ENCODE measurements at regions not wholly inside any gene's neighbourhood (a gene's known extent, or its start where the extent isn't known, plus 50 kb on each side); places are given as distances from the start of the nearest gene placed in this dataset.

DNA sequence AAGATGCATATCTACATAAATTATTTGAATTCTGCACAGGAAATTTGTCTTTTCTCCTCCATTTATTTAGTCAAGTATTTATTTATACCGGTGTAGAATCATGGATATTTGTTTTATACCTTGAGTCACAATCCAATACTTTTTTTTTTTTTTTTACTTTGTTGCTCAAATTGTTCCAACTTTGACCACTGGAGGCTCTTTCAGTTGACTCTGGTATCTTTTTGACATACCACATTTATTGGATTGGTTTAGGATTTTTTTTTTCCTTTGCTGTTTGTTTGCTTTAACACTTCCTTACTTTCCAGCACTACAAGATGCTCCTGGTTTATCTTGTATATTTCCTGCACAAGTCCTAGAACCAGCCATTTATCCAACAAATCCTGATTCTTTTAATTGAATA lies 543.1 kb upstream of the RIOK2 start:
- TF ChIP-seq, protein P1, sequence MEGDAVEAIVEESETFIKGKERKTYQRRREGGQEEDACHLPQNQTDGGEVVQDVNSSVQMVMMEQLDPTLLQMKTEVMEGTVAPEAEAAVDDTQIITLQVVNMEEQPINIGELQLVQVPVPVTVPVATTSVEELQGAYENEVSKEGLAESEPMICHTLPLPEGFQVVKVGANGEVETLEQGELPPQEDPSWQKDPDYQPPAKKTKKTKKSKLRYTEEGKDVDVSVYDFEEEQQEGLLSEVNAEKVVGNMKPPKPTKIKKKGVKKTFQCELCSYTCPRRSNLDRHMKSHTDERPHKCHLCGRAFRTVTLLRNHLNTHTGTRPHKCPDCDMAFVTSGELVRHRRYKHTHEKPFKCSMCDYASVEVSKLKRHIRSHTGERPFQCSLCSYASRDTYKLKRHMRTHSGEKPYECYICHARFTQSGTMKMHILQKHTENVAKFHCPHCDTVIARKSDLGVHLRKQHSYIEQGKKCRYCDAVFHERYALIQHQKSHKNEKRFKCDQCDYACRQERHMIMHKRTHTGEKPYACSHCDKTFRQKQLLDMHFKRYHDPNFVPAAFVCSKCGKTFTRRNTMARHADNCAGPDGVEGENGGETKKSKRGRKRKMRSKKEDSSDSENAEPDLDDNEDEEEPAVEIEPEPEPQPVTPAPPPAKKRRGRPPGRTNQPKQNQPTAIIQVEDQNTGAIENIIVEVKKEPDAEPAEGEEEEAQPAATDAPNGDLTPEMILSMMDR (IDR thresholded peaks at IDR 0.05; ENCODE audit: control extremely low read depth, extremely low read depth, low read depth, missing control alignments), result no peak
- POLR2A ChIA-PET, result no interaction called here
- CTCF ChIA-PET, result no interaction called here
- no peak for DNase-seq (ENCODE audit: extremely low spot score)

DNA sequence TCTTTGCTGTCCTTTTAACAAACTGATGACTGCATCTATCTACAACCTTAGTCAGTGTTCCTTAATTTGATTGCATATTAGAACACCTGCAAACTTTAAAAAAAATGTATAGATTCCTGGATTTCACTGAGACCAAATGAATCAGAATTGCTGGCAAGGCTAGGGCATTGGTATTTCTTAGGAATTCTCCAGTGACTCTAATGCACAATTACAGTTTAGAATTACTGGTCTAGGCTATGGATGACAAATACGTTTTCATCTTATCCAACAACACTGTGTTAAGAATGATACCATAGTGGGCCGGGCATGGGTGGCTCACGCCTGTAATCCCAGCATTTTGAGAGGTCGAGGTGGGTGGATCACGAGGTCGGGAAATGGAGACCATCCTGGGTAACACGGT lies 545.9 kb upstream of the RIOK2 start:
- DNase-seq (ENCODE audit: extremely low spot score), result no peak
- TF ChIP-seq, protein P1 (IDR thresholded peaks at IDR 0.05; ENCODE audit: control extremely low read depth, extremely low read depth, low read depth, missing control alignments), result no peak
- CTCF ChIA-PET, result no interaction called here
- POLR2A ChIA-PET, result no interaction called here

DNA sequence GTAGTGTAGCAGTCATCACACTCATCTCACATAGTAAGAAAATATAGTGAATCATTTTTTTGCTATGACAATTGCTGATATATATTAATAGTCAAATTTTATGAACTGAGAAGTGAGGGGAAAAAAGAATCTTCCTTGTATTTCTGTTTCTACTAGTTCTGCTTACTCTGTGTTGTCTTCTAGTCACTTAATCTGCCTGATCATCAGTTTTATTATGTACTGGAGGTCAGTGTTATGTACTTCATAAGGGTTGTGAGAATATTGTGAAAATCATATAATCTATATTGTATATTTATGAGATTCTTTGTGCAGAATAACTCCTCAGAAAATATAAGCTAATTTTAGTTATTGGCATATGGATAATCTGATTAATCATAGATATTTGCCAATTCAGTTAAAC lies 546.9 kb upstream of the RIOK2 start:
- CTCF ChIA-PET, result no interaction called here
- no peak for DNase-seq (ENCODE audit: extremely low spot score)
- TF ChIP-seq, protein P1 (IDR thresholded peaks at IDR 0.05; ENCODE audit: control extremely low read depth, extremely low read depth, low read depth, missing control alignments), result no peak
- POLR2A ChIA-PET, result no interaction called here

DNA sequence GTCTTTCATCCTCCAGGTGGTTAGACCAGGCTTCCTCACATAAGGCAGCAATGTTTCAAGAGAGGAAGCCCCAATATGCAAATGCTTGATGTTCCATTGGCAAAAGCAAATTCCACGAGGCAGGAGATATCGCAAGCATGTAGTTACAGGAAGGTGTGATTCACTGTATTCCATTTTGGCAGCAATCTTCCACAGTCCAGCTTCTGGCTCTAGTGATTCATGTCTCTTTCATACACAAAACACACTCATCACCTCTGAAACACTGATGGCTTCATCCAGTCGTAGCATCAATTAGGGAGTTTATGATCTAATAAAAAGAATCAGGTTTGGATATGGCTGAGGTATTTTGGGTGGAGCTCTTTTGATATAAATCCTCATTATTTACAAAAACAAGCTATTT lies 552.2 kb upstream of the RIOK2 start:
- CTCF ChIA-PET, result interaction anchor here (1.8 kb wide), 1 partner anchor 11 kb away, joined by 4 read pairs; no protein-coding TSS in a partner anchor
- TF ChIP-seq, protein P1 (IDR thresholded peaks at IDR 0.05; ENCODE audit: control extremely low read depth, extremely low read depth, low read depth, missing control alignments), result no peak
- no peak for DNase-seq (ENCODE audit: extremely low spot score)
- POLR2A ChIA-PET, result no interaction called here

DNA sequence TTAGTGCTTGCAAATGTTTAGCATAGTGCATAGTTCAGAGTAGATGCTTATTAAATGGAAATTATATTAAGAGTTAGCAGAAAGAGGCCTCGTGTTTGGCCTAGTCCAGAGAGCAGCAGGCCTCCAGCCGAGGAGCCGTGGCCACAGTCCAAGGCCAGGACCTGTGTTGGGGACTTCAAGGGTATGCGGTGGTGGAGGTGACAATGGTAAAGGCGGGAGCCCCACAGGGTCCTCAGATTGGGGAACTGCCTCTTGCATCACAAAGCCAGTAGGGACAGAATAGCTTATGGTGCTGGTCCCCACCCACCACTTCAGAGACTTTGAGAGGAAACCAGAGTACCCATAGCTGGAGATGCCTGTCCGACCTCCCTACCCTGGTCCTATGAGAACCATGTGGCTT lies 554.6 kb upstream of the RIOK2 start:
- no peak for DNase-seq (ENCODE audit: extremely low spot score)
- POLR2A ChIA-PET, result no interaction called here
- CTCF ChIA-PET, result no interaction called here
- TF ChIP-seq, protein P1 (IDR thresholded peaks at IDR 0.05; ENCODE audit: control extremely low read depth, extremely low read depth, low read depth, missing control alignments), result no peak

DNA sequence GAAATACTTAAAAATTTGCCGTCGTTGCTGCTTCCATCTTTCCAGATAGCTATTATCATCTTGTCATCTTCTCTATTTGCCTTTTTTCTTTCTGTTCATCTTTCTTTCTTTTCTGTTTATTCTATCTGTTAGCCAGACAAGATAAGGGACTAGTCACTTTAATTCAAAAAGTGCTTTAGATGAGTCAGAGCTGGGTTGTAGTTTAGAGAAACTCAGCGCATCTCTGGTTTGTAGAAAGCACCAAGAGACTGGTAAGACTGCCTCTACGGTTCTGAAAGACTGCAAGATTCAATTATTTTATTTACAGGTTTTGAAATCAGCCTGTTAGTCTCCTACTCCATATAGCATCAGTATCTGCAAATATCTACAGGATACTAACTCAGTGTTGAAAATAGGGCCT lies 562.8 kb upstream of the RIOK2 start:
- ChIA-PET POLR2A (no interaction called here), CTCF (no interaction called here)
- TF ChIP-seq, protein P1 (IDR thresholded peaks at IDR 0.05; ENCODE audit: control extremely low read depth, extremely low read depth, low read depth, missing control alignments), result no peak
- DNase-seq (ENCODE audit: extremely low spot score), result no peak

DNA sequence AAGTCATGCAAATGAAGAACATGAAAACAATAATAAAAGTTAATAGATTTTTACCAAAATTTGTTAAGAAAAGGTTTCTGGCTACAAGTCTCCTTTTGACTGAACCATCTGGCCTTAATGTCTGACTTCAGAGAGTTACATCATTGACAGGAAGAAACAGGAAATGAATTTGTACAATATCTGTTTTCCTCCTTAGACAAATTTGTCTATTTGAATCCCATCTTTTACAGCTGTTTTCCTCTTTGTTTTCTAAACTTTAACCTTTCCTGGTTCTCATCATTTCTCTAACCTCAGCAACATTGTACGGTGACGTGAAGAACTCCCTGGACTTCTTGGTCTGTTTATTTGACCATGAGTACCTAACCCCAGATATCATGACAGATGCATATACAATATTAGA lies 567.5 kb upstream of the RIOK2 start:
- TF ChIP-seq, protein P1 (IDR thresholded peaks at IDR 0.05; ENCODE audit: control extremely low read depth, extremely low read depth, low read depth, missing control alignments), result no peak
- no peak for DNase-seq (ENCODE audit: extremely low spot score)
- CTCF ChIA-PET, result no interaction called here
- POLR2A ChIA-PET, result no interaction called here

Measured in GM10248 (cell line).